DND-41 (cell line): ENCODE measurements at regions not wholly inside any gene's neighbourhood (a gene's known extent, or its start where the extent isn't known, plus 50 kb on each side); places are given as distances from the start of the nearest gene placed in this dataset.

Experiments used
- CTCF ChIP-seq: IDR thresholded peaks from 2 replicates; pipeline ENCODE4 v1.5.1; 2012; ENCODE audit warnings: borderline replicate concordance, low read length, moderate library complexity, mild to moderate bottlenecking; ENCODE audit not compliant: poor library complexity, severe bottlenecking; ENCODE audit errors: extremely low read depth
- EZH2 ChIP-seq: IDR thresholded peaks from 3 replicates; pipeline ENCODE4 v1.6.1; 2012; ENCODE audit warnings: borderline replicate concordance, low read depth, mild to moderate bottlenecking, moderate library complexity, low read length, inconsistent platforms; ENCODE audit not compliant: severe bottlenecking

GRCh38 chr20:34175079-34175478, 63.0 kb upstream of the EIF2S2 start:
- TF ChIP-seq CTCF (no peak), EZH2 (no peak)
